Embryonic facial prominence (tissue), 1 donor: ENCODE measurements at regions not wholly inside any gene's neighbourhood (a gene's known extent, or its start where the extent isn't known, plus 50 kb on each side); places are given as distances from the start of the nearest gene placed in this dataset.

Experiments used
- DNase-seq: peaks from one replicate; pipeline ENCODE4 v3.0.0-alpha.2; 2016; ENCODE audit errors: extremely low spot score

GRCh38 chr6:24010133-24010532 lies 115.9 kb upstream of the NRSN1 start:
- no peak for DNase-seq

GRCh38 chr6:24016286-24016685 lies 109.7 kb upstream of the NRSN1 start:
- DNase-seq, result no peak

GRCh38 chr6:24016857-24017256 lies 109.2 kb upstream of the NRSN1 start:
- DNase-seq, result no peak

- DNase-seq, result no peak
These were observed 106.6 kb upstream of the NRSN1 start for GRCh38 chr6:24019393-24019792.

GRCh38 chr6:24019830-24020229 lies 106.2 kb upstream of the NRSN1 start:
- no peak for DNase-seq

- DNase-seq, result no peak
These were observed 100.0 kb upstream of the NRSN1 start for GRCh38 chr6:24026050-24026449.

- no peak for DNase-seq
These were observed 94.5 kb upstream of the NRSN1 start for GRCh38 chr6:24031496-24031895.

- no peak for DNase-seq
These were observed 92.9 kb upstream of the NRSN1 start for GRCh38 chr6:24032896-24033688.

- no peak for DNase-seq
These were observed 82.2 kb upstream of the NRSN1 start for GRCh38 chr6:24043848-24044247.

- DNase-seq, result no peak
These were observed 73.9 kb upstream of the NRSN1 start for GRCh38 chr6:24051942-24052589.

- DNase-seq, result no peak
These were observed 73.4 kb upstream of the NRSN1 start for GRCh38 chr6:24052590-24052961.

GRCh38 chr6:24053057-24053456 lies 73.0 kb upstream of the NRSN1 start:
- peak; percentile 16 for DNase-seq

GRCh38 chr6:24054388-24054787 lies 71.6 kb upstream of the NRSN1 start:
- no peak for DNase-seq

- no peak for DNase-seq
These were observed 69.4 kb upstream of the NRSN1 start for GRCh38 chr6:24056567-24056966.

- no peak for DNase-seq
These were observed 69.0 kb upstream of the NRSN1 start for GRCh38 chr6:24057030-24057429.

- no peak for DNase-seq
These were observed 64.8 kb upstream of the NRSN1 start for GRCh38 chr6:24060982-24061754.

- no peak for DNase-seq
These were observed 61.9 kb upstream of the NRSN1 start for GRCh38 chr6:24064106-24064505.

GRCh38 chr6:24064832-24065231 lies 61.2 kb upstream of the NRSN1 start:
- DNase-seq, result no peak

- no peak for DNase-seq
These were observed 56.5 kb upstream of the NRSN1 start for GRCh38 chr6:24069526-24069925.

GRCh38 chr6:24072038-24072746 lies 53.8 kb upstream of the NRSN1 start:
- DNase-seq, result no peak

- DNase-seq, result no peak
These were observed 50.0 kb upstream of the NRSN1 start for GRCh38 chr6:24076011-24076410.
